ENCODE measurements at regions not wholly inside any gene's neighbourhood (a gene's known extent, or its start where the extent isn't known, plus 50 kb on each side); places are given as distances from the start of the nearest gene placed in this dataset.
A peak's percentile ranks its signal among the peaks of the same experiment; 100 is the strongest.

DNA sequence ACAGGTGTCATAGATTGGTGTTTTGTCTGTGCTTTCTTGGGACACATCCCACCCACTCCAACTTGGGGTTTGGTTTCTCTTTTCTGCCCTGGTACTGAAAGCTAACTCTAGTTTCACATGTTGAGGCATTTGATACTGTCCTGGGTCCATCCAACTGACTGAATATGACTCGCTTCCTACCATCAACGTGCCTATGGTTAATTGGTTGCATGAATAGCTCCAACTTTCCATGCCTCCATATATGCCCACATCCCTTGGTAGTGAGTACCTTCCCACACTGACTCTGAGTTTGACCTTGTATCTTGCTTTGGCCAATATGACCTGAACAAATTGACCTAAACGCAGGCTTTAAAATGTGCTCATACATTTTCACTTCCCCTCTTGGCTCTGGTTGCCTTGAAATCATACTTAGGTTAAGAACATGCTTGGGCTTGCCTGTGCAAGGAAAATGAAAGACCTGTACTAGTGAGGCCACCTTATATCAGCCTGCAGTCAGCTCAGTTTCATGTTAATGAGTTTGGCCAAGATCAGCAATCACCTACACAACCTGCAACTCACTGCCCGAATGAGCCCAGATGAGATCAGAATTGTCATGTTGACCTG, 81.0 kb upstream of the KCNK2 start:
- H3K27ac ChIP-seq = no peak overlapping the region
- no peak overlapping the region for H3K4me3 ChIP-seq (ENCODE audit: low read depth, low read length)
- DNase-seq = no peak
- no peak for TF ChIP-seq CTCF (IDR thresholded peaks at IDR 0.05; ENCODE audit: low read depth, low read length, missing control alignments)
- no peaks in the 10 kb centered on the region for H3K36me3 ChIP-seq (replicated peaks)
- in situ Hi-C loops (cut with HindIII; ENCODE audit: low pct_ligation_motif_present, low sequenced_read_pairs) = no loop called here
- no peaks in the 10 kb centered on the region for H3K27me3 ChIP-seq (replicated peaks)

- in situ Hi-C loops (cut with HindIII; ENCODE audit: low pct_ligation_motif_present, low sequenced_read_pairs) = no loop called here
- no peak overlapping the region for H3K4me3 ChIP-seq (ENCODE audit: low read depth, low read length)
- H3K27ac ChIP-seq = no peak overlapping the region
- no peaks in the 10 kb centered on the region for H3K36me3 ChIP-seq (replicated peaks)
- TF ChIP-seq CTCF (IDR thresholded peaks at IDR 0.05; ENCODE audit: low read depth, low read length, missing control alignments) = no peak
- H3K27me3 ChIP-seq (replicated peaks) = no peaks in the 10 kb centered on the region
- peak; percentile 25 for DNase-seq
Measured at GRCh38 chr1:215002471-215002870, 80.1 kb upstream of the KCNK2 start.

DNA sequence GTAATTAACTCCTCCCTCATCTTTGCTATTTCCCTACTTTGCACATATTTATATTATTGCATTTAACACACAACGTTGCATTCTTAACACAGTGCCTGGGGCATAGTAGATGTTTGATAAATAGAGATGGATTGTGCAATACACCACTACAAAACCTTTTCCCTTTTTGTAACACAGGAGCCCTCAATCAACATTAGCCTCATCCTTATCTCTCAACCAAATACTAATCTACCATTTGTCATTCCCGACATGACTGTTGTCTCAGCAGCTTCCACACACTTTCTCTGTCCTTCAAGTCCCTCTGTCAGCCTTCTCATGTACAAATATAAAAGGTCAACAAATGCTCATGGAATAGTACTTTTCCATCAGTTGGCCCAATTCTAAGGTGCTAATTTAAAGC, 78.9 kb upstream of the KCNK2 start:
- Histone ChIP-seq H3K4me3 (ENCODE audit: low read depth, low read length) (no peak overlapping the region), H3K27me3 (replicated peaks) (no peaks in the 10 kb centered on the region), H3K27ac (no peak overlapping the region), H3K36me3 (replicated peaks) (no peaks in the 10 kb centered on the region)
- in situ Hi-C loops (cut with HindIII; ENCODE audit: low pct_ligation_motif_present, low sequenced_read_pairs) = no loop called here
- DNase-seq = no peak
- TF ChIP-seq CTCF (IDR thresholded peaks at IDR 0.05; ENCODE audit: low read depth, low read length, missing control alignments) = no peak

GRCh38 chr1:215004121-215004827, 78.3 kb upstream of the KCNK2 start:
- in situ Hi-C loops (cut with HindIII; ENCODE audit: low pct_ligation_motif_present, low sequenced_read_pairs) = no loop called here

GRCh38 chr1:215005078-215005477, 77.5 kb upstream of the KCNK2 start:
- Histone ChIP-seq H3K36me3 (replicated peaks) (no peaks in the 10 kb centered on the region), H3K4me3 (ENCODE audit: low read depth, low read length) (no peak overlapping the region), H3K27me3 (replicated peaks) (no peaks in the 10 kb centered on the region), H3K27ac (no peak overlapping the region)
- TF ChIP-seq CTCF (IDR thresholded peaks at IDR 0.05; ENCODE audit: low read depth, low read length, missing control alignments) = no peak
- in situ Hi-C loops (cut with HindIII; ENCODE audit: low pct_ligation_motif_present, low sequenced_read_pairs) = no loop called here
- DNase-seq = no peak

More at GRCh38 chr1:215004121-215004827, 78.3 kb upstream of the KCNK2 start:
- H3K27me3 ChIP-seq (replicated peaks) = no peaks in the 10 kb centered on the region
- TF ChIP-seq CTCF (IDR thresholded peaks at IDR 0.05; ENCODE audit: low read depth, low read length, missing control alignments) = no peak
- H3K36me3 ChIP-seq (replicated peaks) = no peaks in the 10 kb centered on the region
- H3K27ac ChIP-seq = no peak overlapping the region
- DNase-seq = no peak
- H3K4me3 ChIP-seq (ENCODE audit: low read depth, low read length) = no peak overlapping the region
